ENCODE measurements at regions not wholly inside any gene's neighbourhood (a gene's known extent, or its start where the extent isn't known, plus 50 kb on each side); places are given as distances from the start of the nearest gene placed in this dataset.

DNA sequence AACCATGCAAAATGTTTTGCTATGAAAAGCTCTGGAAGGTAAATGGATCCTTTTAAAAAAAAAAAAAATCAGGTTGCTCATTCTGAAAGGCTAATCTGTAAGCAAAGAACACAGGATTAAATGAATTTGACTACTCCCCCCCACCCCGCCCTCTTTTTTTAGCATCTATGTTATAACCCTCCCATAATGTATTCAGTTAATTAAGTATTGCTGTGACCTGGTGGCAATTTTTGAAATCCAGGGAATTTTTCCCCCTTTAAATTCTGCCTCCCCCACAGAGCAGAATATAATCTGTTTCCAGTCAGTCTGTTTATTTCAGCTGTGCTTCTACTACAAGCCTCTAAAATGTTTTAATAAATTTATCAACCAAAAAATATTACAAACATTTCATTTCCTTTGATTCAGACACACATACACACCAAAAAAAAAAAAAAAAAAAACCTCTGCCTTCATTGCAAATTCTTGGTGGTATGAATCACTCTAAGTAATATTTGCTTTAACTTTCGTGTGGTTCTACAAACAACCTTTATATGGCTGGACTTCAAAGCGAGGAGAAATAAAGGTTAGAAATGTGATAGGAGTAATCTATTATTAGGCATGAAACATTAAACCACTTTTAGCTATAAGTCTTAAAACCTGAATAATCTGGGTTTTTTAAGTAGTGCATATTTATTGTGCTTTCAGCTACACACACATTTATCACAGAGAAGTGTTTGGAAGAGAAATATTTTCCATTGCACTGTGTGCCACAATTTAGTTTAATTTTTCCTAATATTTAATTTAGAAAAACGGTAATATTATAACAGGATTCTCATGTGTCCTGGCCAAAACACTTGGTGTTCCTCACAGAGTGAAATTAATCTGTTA is 64.4 kb upstream of the ARID5B start:
- Histone ChIP-seq H3K4me3 (ENCODE audit: low read length in 2 of 2) (peak overlapping the region in 1 of 2 donors; percentile 6), H3K4me1 (ENCODE audit: control insufficient read depth in 1 of 2, insufficient read depth in 2 of 2, low read length in 2 of 2) (peaks cover 2 to 5% of the 10 kb centered on the region in 2 donors), H3K36me3 (ENCODE audit: control insufficient read depth in 1 of 2, insufficient read depth in 2 of 2, low read length in 1 of 2) (no peaks in the 10 kb centered on the region), H3K27me3 (ENCODE audit: control insufficient read depth in 1 of 2, insufficient read depth in 2 of 2, low read length in 1 of 2) (no peaks in the 10 kb centered on the region), H3K27ac (ENCODE audit: low read depth in 1 of 2, low read length in 2 of 2) (peak overlapping the region in 1 of 2 donors; percentile 57), H3K9me3 (ENCODE audit: control insufficient read depth, low read length) (no peaks in the 10 kb centered on the region)
- no peak for DNase-seq
- intact Hi-C loops (cut with DNase I) = loop anchor here (5.0 kb wide), 4 partner anchors 45 to 200 kb away; partner anchors contain the start of gene ARID5B (in 1 of the 2)
- WGBS, 2 donors = 9 to 15% methylated on average over 4 of the region's 4 CpGs
- no peak for ATAC-seq (ENCODE audit: low FRiP score)

DNA sequence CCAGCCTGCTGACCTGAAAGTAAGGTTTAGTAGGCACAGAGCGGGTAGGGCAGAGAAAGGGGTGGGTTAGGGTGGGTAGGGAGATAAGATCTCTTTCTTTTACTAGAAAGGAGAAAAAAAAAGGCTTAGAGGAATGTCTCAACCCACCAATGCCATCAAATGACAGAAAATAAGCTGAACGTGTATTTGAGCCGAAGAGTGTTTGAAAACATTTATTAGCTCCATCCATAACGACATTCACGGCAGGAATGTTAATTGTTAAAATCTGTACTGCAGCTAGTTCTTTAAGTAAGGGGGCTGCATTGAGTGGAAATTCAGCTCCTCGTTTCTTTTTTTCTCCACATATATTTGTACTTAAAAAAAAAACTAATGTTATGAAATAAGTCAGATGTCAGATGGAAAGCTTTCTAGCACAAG is 63.7 kb upstream of the ARID5B start:
- no peaks in the 10 kb centered on the region for H3K9me3 ChIP-seq (ENCODE audit: control insufficient read depth, low read length)
- WGBS, 2 donors = 5 to 6% methylated on average over 6 of the region's 6 CpGs
- intact Hi-C loops (cut with DNase I) = loop anchor here (5.0 kb wide), 4 partner anchors 45 to 200 kb away; partner anchors contain the start of gene ARID5B (in 1 of the 2)
- peak overlapping the region in 1 of 2 donors; percentile 6 for H3K4me3 ChIP-seq (ENCODE audit: low read length in 2 of 2)
- DNase-seq (no peak), ATAC-seq (ENCODE audit: low FRiP score) (no peak)
- no peaks in the 10 kb centered on the region for H3K36me3 ChIP-seq (ENCODE audit: control insufficient read depth in 1 of 2, insufficient read depth in 2 of 2, low read length in 1 of 2)
- no peaks in the 10 kb centered on the region for H3K27me3 ChIP-seq (ENCODE audit: control insufficient read depth in 1 of 2, insufficient read depth in 2 of 2, low read length in 1 of 2)
- no peak overlapping the region for H3K27ac ChIP-seq (ENCODE audit: low read depth in 1 of 2, low read length in 2 of 2)
- peaks cover 2 to 5% of the 10 kb centered on the region in 2 donors for H3K4me1 ChIP-seq (ENCODE audit: control insufficient read depth in 1 of 2, insufficient read depth in 2 of 2, low read length in 2 of 2)

DNA sequence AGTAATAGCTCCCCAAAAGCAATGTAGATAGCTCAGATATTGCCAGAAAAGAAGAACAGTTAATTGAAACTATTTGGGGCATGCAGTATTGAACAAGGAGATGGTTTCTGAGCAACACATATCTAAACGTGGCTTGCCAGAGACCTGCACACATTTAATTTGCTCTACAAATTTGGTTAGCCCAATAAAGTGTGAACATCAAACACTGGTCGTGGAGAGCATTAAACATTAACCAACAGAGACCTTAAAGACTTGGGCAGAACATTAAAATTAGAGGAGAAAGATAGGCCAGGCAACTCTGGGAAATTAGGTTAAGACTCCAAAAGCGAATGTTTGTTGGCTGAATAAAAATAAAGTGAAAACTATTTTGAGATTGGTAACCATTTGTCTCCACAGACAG is 61.6 kb upstream of the ARID5B start:
- no peak for DNase-seq
- no peak for ATAC-seq (ENCODE audit: low FRiP score)
- intact Hi-C loops (cut with DNase I) = loop anchor here (5.0 to 10.0 kb wide), 5 partner anchors 48 to 435 kb away; partner anchors contain the start of gene ARID5B (in 1 of the 2)
- WGBS, 2 donors = 12 to 18% methylated on average over 3 of the region's 3 CpGs
- H3K36me3 ChIP-seq (ENCODE audit: control insufficient read depth in 1 of 2, insufficient read depth in 2 of 2, low read length in 1 of 2) = no peaks in the 10 kb centered on the region
- no peak overlapping the region for H3K4me3 ChIP-seq (ENCODE audit: low read length in 2 of 2)
- H3K27me3 ChIP-seq (ENCODE audit: control insufficient read depth in 1 of 2, insufficient read depth in 2 of 2, low read length in 1 of 2) = no peaks in the 10 kb centered on the region
- H3K4me1 ChIP-seq (ENCODE audit: control insufficient read depth in 1 of 2, insufficient read depth in 2 of 2, low read length in 2 of 2) = peaks cover 2 to 3% of the 10 kb centered on the region in 2 donors
- H3K9me3 ChIP-seq (ENCODE audit: control insufficient read depth, low read length) = no peaks in the 10 kb centered on the region
- H3K27ac ChIP-seq (ENCODE audit: low read depth in 1 of 2, low read length in 2 of 2) = no peak overlapping the region

GRCh38 chr10:61840403-61840802 is 61.1 kb upstream of the ARID5B start:
- H3K9me3 ChIP-seq (ENCODE audit: control insufficient read depth, low read length) = no peaks in the 10 kb centered on the region
- WGBS, 2 donors = 83 to 90% methylated on average over 4 of the region's 4 CpGs
- intact Hi-C loops (cut with DNase I) = loop anchor here in 1 of 2 donors (10.0 kb wide), 1 partner anchor 436 kb away; no protein-coding TSS in a partner anchor
- H3K4me3 ChIP-seq (ENCODE audit: low read length in 2 of 2) = no peak overlapping the region
- H3K27ac ChIP-seq (ENCODE audit: low read depth in 1 of 2, low read length in 2 of 2) = peak overlapping the region in 1 of 2 donors; percentile 10
- no peaks in the 10 kb centered on the region for H3K27me3 ChIP-seq (ENCODE audit: control insufficient read depth in 1 of 2, insufficient read depth in 2 of 2, low read length in 1 of 2)
- H3K36me3 ChIP-seq (ENCODE audit: control insufficient read depth in 1 of 2, insufficient read depth in 2 of 2, low read length in 1 of 2) = no peaks in the 10 kb centered on the region
- peaks cover 2 to 3% of the 10 kb centered on the region in 2 donors for H3K4me1 ChIP-seq (ENCODE audit: control insufficient read depth in 1 of 2, insufficient read depth in 2 of 2, low read length in 2 of 2)
- DNase-seq = no peak
- ATAC-seq (ENCODE audit: low FRiP score) = no peak

- H3K27me3 ChIP-seq (ENCODE audit: control insufficient read depth in 1 of 2, insufficient read depth in 2 of 2, low read length in 1 of 2) = no peaks in the 10 kb centered on the region
- H3K36me3 ChIP-seq (ENCODE audit: control insufficient read depth in 1 of 2, insufficient read depth in 2 of 2, low read length in 1 of 2) = no peaks in the 10 kb centered on the region
- ATAC-seq (ENCODE audit: low FRiP score) (no peak), DNase-seq (no peak)
- intact Hi-C loops (cut with DNase I) = loop anchor here in 1 of 2 donors (10.0 kb wide), 1 partner anchor 437 kb away; no protein-coding TSS in a partner anchor
- H3K9me3 ChIP-seq (ENCODE audit: control insufficient read depth, low read length) = no peaks in the 10 kb centered on the region
- no peak overlapping the region for H3K27ac ChIP-seq (ENCODE audit: low read depth in 1 of 2, low read length in 2 of 2)
- no peak overlapping the region for H3K4me3 ChIP-seq (ENCODE audit: low read length in 2 of 2)
- peaks cover 2 to 3% of the 10 kb centered on the region in 2 donors for H3K4me1 ChIP-seq (ENCODE audit: control insufficient read depth in 1 of 2, insufficient read depth in 2 of 2, low read length in 2 of 2)
These were observed 60.1 kb upstream of the ARID5B start for GRCh38 chr10:61841338-61841875.

- Histone ChIP-seq H3K27ac (ENCODE audit: low read depth in 1 of 2, low read length in 2 of 2) (no peak overlapping the region), H3K36me3 (ENCODE audit: control insufficient read depth in 1 of 2, insufficient read depth in 2 of 2, low read length in 1 of 2) (no peaks in the 10 kb centered on the region), H3K27me3 (ENCODE audit: control insufficient read depth in 1 of 2, insufficient read depth in 2 of 2, low read length in 1 of 2) (no peaks in the 10 kb centered on the region), H3K4me3 (ENCODE audit: low read length in 2 of 2) (no peak overlapping the region), H3K4me1 (ENCODE audit: control insufficient read depth in 1 of 2, insufficient read depth in 2 of 2, low read length in 2 of 2) (peaks cover 0 to 2% of the 10 kb centered on the region in 2 donors), H3K9me3 (ENCODE audit: control insufficient read depth, low read length) (no peaks in the 10 kb centered on the region)
- WGBS, 2 donors = 71 to 91% methylated on average over 4 of the region's 4 CpGs
- DNase-seq (no peak), ATAC-seq (ENCODE audit: low FRiP score) (no peak)
- intact Hi-C loops (cut with DNase I) = loop anchor here in 1 of 2 donors (10.0 kb wide), 1 partner anchor 438 kb away; no protein-coding TSS in a partner anchor
These were observed 58.6 kb upstream of the ARID5B start for GRCh38 chr10:61842755-61843497.

DNA sequence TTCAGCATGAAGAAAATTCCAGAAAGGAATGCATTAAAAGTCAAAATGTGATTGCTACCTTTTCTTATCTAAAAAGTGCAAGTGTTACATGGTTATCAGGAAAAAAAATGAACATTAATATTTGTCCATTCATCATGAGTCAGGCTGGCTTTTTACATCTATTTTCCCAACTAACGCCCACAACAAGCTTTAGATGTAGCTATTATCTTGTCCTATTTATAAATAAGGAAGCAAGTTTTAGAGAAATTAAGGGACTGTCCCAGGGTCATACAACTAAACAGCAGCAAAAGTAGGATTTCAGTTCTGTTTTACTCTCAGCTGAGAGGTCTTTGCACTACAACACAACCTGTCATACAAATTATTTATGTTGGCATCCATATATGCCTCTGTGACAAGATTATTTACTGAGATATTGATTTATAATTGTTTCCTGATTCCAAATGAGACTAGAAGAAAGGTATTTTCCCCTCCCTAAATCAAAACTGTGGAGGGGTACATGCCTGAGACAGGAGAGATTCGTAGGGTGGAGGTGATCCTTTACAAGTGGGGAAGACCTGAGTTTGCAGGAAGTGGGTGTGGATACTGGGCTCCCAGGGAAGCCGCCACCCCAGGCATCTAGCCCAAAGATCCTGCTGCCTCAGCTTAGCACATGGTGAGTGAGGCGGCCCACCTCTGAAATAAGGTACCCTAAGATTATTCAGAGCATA is 57.2 kb upstream of the ARID5B start:
- intact Hi-C loops (cut with DNase I) = loop anchor here in 1 of 2 donors (10.0 kb wide), 1 partner anchor 439 kb away; no protein-coding TSS in a partner anchor
- no peak overlapping the region for H3K4me3 ChIP-seq (ENCODE audit: low read length in 2 of 2)
- H3K36me3 ChIP-seq (ENCODE audit: control insufficient read depth in 1 of 2, insufficient read depth in 2 of 2, low read length in 1 of 2) = no peaks in the 10 kb centered on the region
- ATAC-seq (ENCODE audit: low FRiP score) = no peak
- H3K4me1 ChIP-seq (ENCODE audit: control insufficient read depth in 1 of 2, insufficient read depth in 2 of 2, low read length in 2 of 2) = peaks cover 0 to 2% of the 10 kb centered on the region in 2 donors
- H3K27ac ChIP-seq (ENCODE audit: low read depth in 1 of 2, low read length in 2 of 2) = no peak overlapping the region
- H3K9me3 ChIP-seq (ENCODE audit: control insufficient read depth, low read length) = no peaks in the 10 kb centered on the region
- no peaks in the 10 kb centered on the region for H3K27me3 ChIP-seq (ENCODE audit: control insufficient read depth in 1 of 2, insufficient read depth in 2 of 2, low read length in 1 of 2)
- 89% methylated on average over 4 of the region's 4 CpGs for WGBS, 2 donors
- DNase-seq = no peak
